ENCODE measurements at regions not wholly inside any gene's neighbourhood (a gene's known extent, or its start where the extent isn't known, plus 50 kb on each side); places are given as distances from the start of the nearest gene placed in this dataset.

GRCh38 chr3:26556637-26557036 is 65.9 kb upstream of the LRRC3B start:
- no peak overlapping the region for H3K9ac ChIP-seq (ENCODE audit: low read length)
- H2BK5ac ChIP-seq (ENCODE audit: low read length) = no peak overlapping the region
- H3K27me3 ChIP-seq (ENCODE audit: insufficient read depth, low read length, poor library complexity) = no peaks in the 10 kb centered on the region
- H3K23ac ChIP-seq (ENCODE audit: low read length) = no peak overlapping the region
- H2AK5ac ChIP-seq (ENCODE audit: low read length) = no peak overlapping the region
- no peak for DNase-seq
- H3K56ac ChIP-seq (ENCODE audit: low read length) = no peak overlapping the region
- no peak overlapping the region for H3K4me3 ChIP-seq (ENCODE audit: low read length)
- H3K36me3 ChIP-seq (ENCODE audit: control insufficient read depth, insufficient read depth, low read length) = no peaks in the 10 kb centered on the region
- no peaks in the 10 kb centered on the region for H3K4me1 ChIP-seq (ENCODE audit: control insufficient read depth, low read depth, low read length)
- WGBS (ENCODE audit: extremely low coverage, insufficient coverage, low lambda C conversion rate) = no CpG with 5 or more reads among the region's 6 CpGs
- H4K8ac ChIP-seq (ENCODE audit: low read depth, low read length) = no peak overlapping the region
- H3K4ac ChIP-seq (ENCODE audit: low read depth, low read length) = no peak overlapping the region
- no peak overlapping the region for H4K5ac ChIP-seq (ENCODE audit: low read length)
- H3K27ac ChIP-seq (ENCODE audit: low read depth, low read length) = no peak overlapping the region
- H3K79me1 ChIP-seq (ENCODE audit: low read length) = no peaks in the 10 kb centered on the region
- no peak overlapping the region for H3K18ac ChIP-seq (ENCODE audit: low read length)
- no peak overlapping the region for H2BK15ac ChIP-seq (replicated peaks; ENCODE audit: low read depth)
- H3K79me2 ChIP-seq (ENCODE audit: control insufficient read depth, insufficient read depth, low read length) = no peaks in the 10 kb centered on the region
- H3K4me2 ChIP-seq (ENCODE audit: low read length) = no peak overlapping the region
- no peak overlapping the region for H2BK120ac ChIP-seq (ENCODE audit: low read depth, low read length)

GRCh38 chr3:26558257-26558656 is 64.3 kb upstream of the LRRC3B start:
- Histone ChIP-seq H3K27ac (ENCODE audit: low read depth, low read length) (no peak overlapping the region), H2BK120ac (ENCODE audit: low read depth, low read length) (no peak overlapping the region), H2BK5ac (ENCODE audit: low read length) (no peak overlapping the region), H3K4me2 (ENCODE audit: low read length) (no peak overlapping the region), H3K18ac (ENCODE audit: low read length) (no peak overlapping the region), H2BK15ac (replicated peaks; ENCODE audit: low read depth) (no peak overlapping the region), H3K4ac (ENCODE audit: low read depth, low read length) (no peak overlapping the region), H3K79me1 (ENCODE audit: low read length) (no peaks in the 10 kb centered on the region), H3K4me1 (ENCODE audit: control insufficient read depth, low read depth, low read length) (no peaks in the 10 kb centered on the region), H3K4me3 (ENCODE audit: low read length) (no peak overlapping the region), H3K23ac (ENCODE audit: low read length) (no peak overlapping the region), H4K5ac (ENCODE audit: low read length) (no peak overlapping the region), H2AK5ac (ENCODE audit: low read length) (no peak overlapping the region), H3K56ac (ENCODE audit: low read length) (no peak overlapping the region), H3K9ac (ENCODE audit: low read length) (no peak overlapping the region), H4K8ac (ENCODE audit: low read depth, low read length) (no peak overlapping the region), H3K27me3 (ENCODE audit: insufficient read depth, low read length, poor library complexity) (no peaks in the 10 kb centered on the region), H3K79me2 (ENCODE audit: control insufficient read depth, insufficient read depth, low read length) (no peaks in the 10 kb centered on the region), H3K36me3 (ENCODE audit: control insufficient read depth, insufficient read depth, low read length) (no peaks in the 10 kb centered on the region)
- no CpG with 5 or more reads among the region's 1 CpG for WGBS (ENCODE audit: extremely low coverage, insufficient coverage, low lambda C conversion rate)
- DNase-seq = peak; percentile 51

- Histone ChIP-seq H3K23ac (ENCODE audit: low read length) (no peak overlapping the region), H2BK5ac (ENCODE audit: low read length) (no peak overlapping the region), H3K79me1 (ENCODE audit: low read length) (no peaks in the 10 kb centered on the region), H3K4me2 (ENCODE audit: low read length) (no peak overlapping the region), H3K79me2 (ENCODE audit: control insufficient read depth, insufficient read depth, low read length) (no peaks in the 10 kb centered on the region), H3K27ac (ENCODE audit: low read depth, low read length) (no peak overlapping the region), H3K4me3 (ENCODE audit: low read length) (no peak overlapping the region), H3K56ac (ENCODE audit: low read length) (no peak overlapping the region), H4K8ac (ENCODE audit: low read depth, low read length) (no peak overlapping the region), H3K36me3 (ENCODE audit: control insufficient read depth, insufficient read depth, low read length) (no peaks in the 10 kb centered on the region), H3K4me1 (ENCODE audit: control insufficient read depth, low read depth, low read length) (no peaks in the 10 kb centered on the region), H3K4ac (ENCODE audit: low read depth, low read length) (no peak overlapping the region), H4K5ac (ENCODE audit: low read length) (no peak overlapping the region), H3K18ac (ENCODE audit: low read length) (no peak overlapping the region), H3K9ac (ENCODE audit: low read length) (no peak overlapping the region), H3K27me3 (ENCODE audit: insufficient read depth, low read length, poor library complexity) (no peaks in the 10 kb centered on the region), H2BK120ac (ENCODE audit: low read depth, low read length) (no peak overlapping the region), H2BK15ac (replicated peaks; ENCODE audit: low read depth) (no peak overlapping the region), H2AK5ac (ENCODE audit: low read length) (no peak overlapping the region)
- WGBS (ENCODE audit: extremely low coverage, insufficient coverage, low lambda C conversion rate) = no CpG with 5 or more reads among the region's 3 CpGs
- DNase-seq = no peak
Observed at GRCh38 chr3:26559227-26559626, 63.3 kb upstream of the LRRC3B start.

GRCh38 chr3:26560081-26560480 is 62.5 kb upstream of the LRRC3B start:
- Histone ChIP-seq H3K4me3 (ENCODE audit: low read length) (no peak overlapping the region), H3K79me1 (ENCODE audit: low read length) (no peaks in the 10 kb centered on the region), H3K27ac (ENCODE audit: low read depth, low read length) (no peak overlapping the region), H4K5ac (ENCODE audit: low read length) (no peak overlapping the region), H3K18ac (ENCODE audit: low read length) (no peak overlapping the region), H3K4me2 (ENCODE audit: low read length) (no peak overlapping the region), H3K79me2 (ENCODE audit: control insufficient read depth, insufficient read depth, low read length) (no peaks in the 10 kb centered on the region), H2BK15ac (replicated peaks; ENCODE audit: low read depth) (no peak overlapping the region), H3K36me3 (ENCODE audit: control insufficient read depth, insufficient read depth, low read length) (no peaks in the 10 kb centered on the region), H3K23ac (ENCODE audit: low read length) (no peak overlapping the region), H2BK5ac (ENCODE audit: low read length) (no peak overlapping the region), H3K4me1 (ENCODE audit: control insufficient read depth, low read depth, low read length) (no peaks in the 10 kb centered on the region), H3K27me3 (ENCODE audit: insufficient read depth, low read length, poor library complexity) (no peaks in the 10 kb centered on the region), H3K9ac (ENCODE audit: low read length) (no peak overlapping the region), H4K8ac (ENCODE audit: low read depth, low read length) (no peak overlapping the region), H3K4ac (ENCODE audit: low read depth, low read length) (no peak overlapping the region), H2AK5ac (ENCODE audit: low read length) (no peak overlapping the region), H3K56ac (ENCODE audit: low read length) (no peak overlapping the region), H2BK120ac (ENCODE audit: low read depth, low read length) (no peak overlapping the region)
- WGBS (ENCODE audit: extremely low coverage, insufficient coverage, low lambda C conversion rate) = no CpG with 5 or more reads among the region's 1 CpG
- no peak for DNase-seq

- Histone ChIP-seq H3K9ac (ENCODE audit: low read length) (no peak overlapping the region), H2BK15ac (replicated peaks; ENCODE audit: low read depth) (no peak overlapping the region), H4K8ac (ENCODE audit: low read depth, low read length) (no peak overlapping the region), H2BK120ac (ENCODE audit: low read depth, low read length) (no peak overlapping the region), H3K4ac (ENCODE audit: low read depth, low read length) (no peak overlapping the region), H3K27ac (ENCODE audit: low read depth, low read length) (no peak overlapping the region), H2AK5ac (ENCODE audit: low read length) (no peak overlapping the region), H3K4me3 (ENCODE audit: low read length) (no peak overlapping the region), H4K5ac (ENCODE audit: low read length) (no peak overlapping the region), H3K27me3 (ENCODE audit: insufficient read depth, low read length, poor library complexity) (no peaks in the 10 kb centered on the region), H2BK5ac (ENCODE audit: low read length) (no peak overlapping the region), H3K4me2 (ENCODE audit: low read length) (no peak overlapping the region), H3K79me2 (ENCODE audit: control insufficient read depth, insufficient read depth, low read length) (no peaks in the 10 kb centered on the region), H3K79me1 (ENCODE audit: low read length) (no peaks in the 10 kb centered on the region), H3K36me3 (ENCODE audit: control insufficient read depth, insufficient read depth, low read length) (no peaks in the 10 kb centered on the region), H3K23ac (ENCODE audit: low read length) (no peak overlapping the region), H3K4me1 (ENCODE audit: control insufficient read depth, low read depth, low read length) (no peaks in the 10 kb centered on the region), H3K56ac (ENCODE audit: low read length) (no peak overlapping the region), H3K18ac (ENCODE audit: low read length) (no peak overlapping the region)
- WGBS (ENCODE audit: extremely low coverage, insufficient coverage, low lambda C conversion rate) = no CpG with 5 or more reads among the region's 3 CpGs
- DNase-seq = no peak
Observed at GRCh38 chr3:26562021-26562768, 60.4 kb upstream of the LRRC3B start.

Measured in mesendoderm (in vitro differentiated cells).